GM13976 (cell line): ENCODE measurements at regions not wholly inside any gene's neighbourhood (a gene's known extent, or its start where the extent isn't known, plus 50 kb on each side); places are given as distances from the start of the nearest gene placed in this dataset.

Experiments used
- DNase-seq: peaks from one replicate; pipeline ENCODE4 v3.0.0; 2012; ENCODE audit warnings: low spot score
- in situ Hi-C: fragments of 300-500 bp; cut with MboI; formaldehyde crosslinking; loops from one replicate; pipeline ENCODE4 v1.12.0; 2022; ENCODE audit warnings: low sequenced_read_pairs, mixed read lengths, inconsistent platforms; ENCODE audit not compliant: unreplicated experiment
- TF ChIP-seq, protein P1 (sequence below): IDR thresholded peaks from 2 replicates; pipeline ENCODE4 v1.5.1; 2012; ENCODE audit warnings: borderline replicate concordance, mild to moderate bottlenecking; ENCODE audit not compliant: insufficient read depth; ENCODE audit errors: extremely low read depth, missing control alignments, control extremely low read depth

GRCh38 chr16:86041215-86041614, 142.3 kb downstream of the IRF8 start:
- DNase-seq = no peak
- in situ Hi-C loops = no loop called here
- TF ChIP-seq, protein P1, sequence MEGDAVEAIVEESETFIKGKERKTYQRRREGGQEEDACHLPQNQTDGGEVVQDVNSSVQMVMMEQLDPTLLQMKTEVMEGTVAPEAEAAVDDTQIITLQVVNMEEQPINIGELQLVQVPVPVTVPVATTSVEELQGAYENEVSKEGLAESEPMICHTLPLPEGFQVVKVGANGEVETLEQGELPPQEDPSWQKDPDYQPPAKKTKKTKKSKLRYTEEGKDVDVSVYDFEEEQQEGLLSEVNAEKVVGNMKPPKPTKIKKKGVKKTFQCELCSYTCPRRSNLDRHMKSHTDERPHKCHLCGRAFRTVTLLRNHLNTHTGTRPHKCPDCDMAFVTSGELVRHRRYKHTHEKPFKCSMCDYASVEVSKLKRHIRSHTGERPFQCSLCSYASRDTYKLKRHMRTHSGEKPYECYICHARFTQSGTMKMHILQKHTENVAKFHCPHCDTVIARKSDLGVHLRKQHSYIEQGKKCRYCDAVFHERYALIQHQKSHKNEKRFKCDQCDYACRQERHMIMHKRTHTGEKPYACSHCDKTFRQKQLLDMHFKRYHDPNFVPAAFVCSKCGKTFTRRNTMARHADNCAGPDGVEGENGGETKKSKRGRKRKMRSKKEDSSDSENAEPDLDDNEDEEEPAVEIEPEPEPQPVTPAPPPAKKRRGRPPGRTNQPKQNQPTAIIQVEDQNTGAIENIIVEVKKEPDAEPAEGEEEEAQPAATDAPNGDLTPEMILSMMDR = no peak

- TF ChIP-seq, protein P1 = no peak
- in situ Hi-C loops = no loop called here
- no peak for DNase-seq
Observed at GRCh38 chr16:86041807-86042206, 142.8 kb downstream of the IRF8 start.

DNA sequence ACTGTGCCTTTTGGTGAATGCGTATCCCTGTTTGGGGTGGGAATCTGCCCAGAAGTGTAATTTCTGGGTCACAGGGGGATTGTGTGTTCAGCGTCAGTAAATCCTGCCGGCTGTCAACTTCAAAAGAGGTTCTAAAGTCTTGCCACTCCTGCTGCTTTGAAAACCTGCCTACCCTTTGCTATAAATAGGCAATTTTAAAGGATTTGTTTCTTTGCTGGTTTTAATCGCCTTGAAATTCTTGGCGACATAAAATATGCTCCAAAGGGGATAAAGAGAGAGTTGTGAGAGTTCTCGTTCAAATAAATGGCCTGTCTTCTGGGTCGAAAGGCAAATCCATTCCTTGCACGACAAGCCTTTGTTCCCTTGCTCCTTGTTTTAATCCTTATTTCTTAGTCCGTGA, 143.4 kb downstream of the IRF8 start:
- DNase-seq = no peak
- in situ Hi-C loops = no loop called here
- TF ChIP-seq, protein P1 = no peak

GRCh38 chr16:86042996-86043725, 144.2 kb downstream of the IRF8 start:
- DNase-seq = no peak
- TF ChIP-seq, protein P1 = no peak
- in situ Hi-C loops = no loop called here

DNA sequence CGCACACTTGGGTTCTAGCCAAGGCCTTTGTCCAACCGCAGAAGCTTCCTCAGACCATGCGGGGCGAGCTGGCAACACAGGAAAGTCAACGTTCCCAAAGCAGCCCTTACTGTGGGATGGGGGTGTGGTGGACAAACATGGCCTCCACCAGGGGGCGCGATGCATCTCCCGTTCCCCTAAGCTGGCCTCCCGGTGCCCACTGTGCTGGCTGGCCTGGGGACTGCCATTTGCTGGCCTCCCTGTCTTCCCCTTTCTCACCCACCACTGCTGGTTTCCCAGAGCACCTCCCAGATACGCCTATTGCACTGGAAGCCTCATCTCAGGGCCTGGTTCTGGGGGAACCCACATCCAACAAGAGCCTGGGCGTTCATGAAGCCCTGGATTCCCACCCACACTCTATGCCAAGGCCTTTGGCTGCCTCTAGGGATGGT, 145.3 kb downstream of the IRF8 start:
- in situ Hi-C loops = no loop called here
- DNase-seq = peak; percentile 84
- TF ChIP-seq, protein P1 = peak; percentile 48

DNA sequence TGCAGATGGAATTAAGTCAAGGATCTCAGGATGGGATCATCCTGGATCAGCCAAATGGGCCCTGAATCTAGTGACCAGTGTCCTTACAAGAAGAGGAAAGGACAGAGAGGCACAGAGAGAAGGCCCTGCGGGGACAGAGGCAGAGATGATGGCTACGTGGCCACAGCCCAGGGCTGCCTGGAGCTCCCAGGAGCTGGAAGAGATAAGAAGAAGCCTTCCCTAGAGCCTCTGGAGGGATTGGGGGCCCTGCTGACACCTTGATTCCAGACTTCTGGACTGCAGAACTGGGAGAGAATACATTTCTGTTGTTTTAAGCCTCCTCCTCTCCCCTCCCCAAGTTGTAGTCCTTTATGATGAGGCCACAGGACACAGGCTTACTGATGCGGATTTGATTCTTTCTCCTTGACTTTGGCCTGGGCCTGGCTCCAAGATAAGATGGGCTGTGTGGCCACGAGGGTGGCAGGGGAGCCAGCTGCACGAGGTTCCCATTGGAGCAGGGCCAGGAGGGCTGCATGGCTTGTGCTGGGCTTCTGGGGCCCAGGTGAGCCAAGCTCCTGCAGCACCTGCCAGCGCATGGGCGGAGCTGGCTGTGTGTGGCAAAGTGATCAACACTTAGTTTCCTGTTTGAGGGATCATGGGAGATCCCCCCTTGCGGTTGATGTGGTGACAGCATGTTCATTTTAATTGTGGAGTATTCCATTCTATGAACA, 146.1 kb downstream of the IRF8 start:
- TF ChIP-seq, protein P1 = no peak
- DNase-seq = no peak
- in situ Hi-C loops = no loop called here
